ENCODE measurements at regions not wholly inside any gene's neighbourhood (a gene's known extent, or its start where the extent isn't known, plus 50 kb on each side); places are given as distances from the start of the nearest gene placed in this dataset.

- no CpG with 5 or more reads among the region's 2 CpGs for WGBS (ENCODE audit: extremely low coverage, insufficient read length, low lambda C conversion rate)
Measured at GRCh38 chr2:226017537-226017936, 618.0 kb downstream of the NYAP2 start.

More at GRCh38 chr2:226017537-226017936, 618.0 kb downstream of the NYAP2 start:
- H3K27ac ChIP-seq (ENCODE audit: insufficient read length, low read depth, low read length) = no peak overlapping the region
- Mint-ChIP-seq H3K4me1 (peaks cover 4 to 8% of the 10 kb centered on the region in 2 experiments), H3K27ac (no peak overlapping the region), H3K4me3 (no peak overlapping the region), H3K27me3 (ENCODE audit: low read depth) (no peaks in the 10 kb centered on the region), H3K9me3 (peaks cover 19 to 23% of the 10 kb centered on the region in 2 experiments), H3K36me3 (ENCODE audit: insufficient read depth in 1 of 3, low read depth in 3 of 3) (peaks cover 14 to 21% (median 15%) of the 10 kb centered on the region in 3 experiments)
- no peaks in the 10 kb centered on the region for H3K79me1 ChIP-seq (ENCODE audit: insufficient read depth, low read depth, low read length, poor library complexity, severe bottlenecking)
- no peak overlapping the region for H2BK120ac ChIP-seq (ENCODE audit: low read depth, low read length, poor library complexity, severe bottlenecking)
- H3K4me2 ChIP-seq (ENCODE audit: insufficient read depth, insufficient read length, low read length) = no peak overlapping the region
- H2BK5ac ChIP-seq (ENCODE audit: insufficient read length, low read length) = no peak overlapping the region
- H4K5ac ChIP-seq (ENCODE audit: insufficient read length, low read depth, low read length) = no peak overlapping the region
- H2AK5ac ChIP-seq (ENCODE audit: insufficient read length, low read length) = no peak overlapping the region
- TF ChIP-seq, protein P1, sequence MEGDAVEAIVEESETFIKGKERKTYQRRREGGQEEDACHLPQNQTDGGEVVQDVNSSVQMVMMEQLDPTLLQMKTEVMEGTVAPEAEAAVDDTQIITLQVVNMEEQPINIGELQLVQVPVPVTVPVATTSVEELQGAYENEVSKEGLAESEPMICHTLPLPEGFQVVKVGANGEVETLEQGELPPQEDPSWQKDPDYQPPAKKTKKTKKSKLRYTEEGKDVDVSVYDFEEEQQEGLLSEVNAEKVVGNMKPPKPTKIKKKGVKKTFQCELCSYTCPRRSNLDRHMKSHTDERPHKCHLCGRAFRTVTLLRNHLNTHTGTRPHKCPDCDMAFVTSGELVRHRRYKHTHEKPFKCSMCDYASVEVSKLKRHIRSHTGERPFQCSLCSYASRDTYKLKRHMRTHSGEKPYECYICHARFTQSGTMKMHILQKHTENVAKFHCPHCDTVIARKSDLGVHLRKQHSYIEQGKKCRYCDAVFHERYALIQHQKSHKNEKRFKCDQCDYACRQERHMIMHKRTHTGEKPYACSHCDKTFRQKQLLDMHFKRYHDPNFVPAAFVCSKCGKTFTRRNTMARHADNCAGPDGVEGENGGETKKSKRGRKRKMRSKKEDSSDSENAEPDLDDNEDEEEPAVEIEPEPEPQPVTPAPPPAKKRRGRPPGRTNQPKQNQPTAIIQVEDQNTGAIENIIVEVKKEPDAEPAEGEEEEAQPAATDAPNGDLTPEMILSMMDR (conservative IDR thresholded peaks at IDR 0.05) = no peak
- H3K4me1 ChIP-seq (ENCODE audit: insufficient read depth, low read length) = no peaks in the 10 kb centered on the region
- DNase-seq = no peak
- no peak overlapping the region for H2AFZ ChIP-seq (ENCODE audit: low read length)
- H3K14ac ChIP-seq (ENCODE audit: insufficient read depth, low read length) = no peak overlapping the region
- H3K56ac ChIP-seq (ENCODE audit: insufficient read length, low read depth, low read length) = no peak overlapping the region
- no peak overlapping the region for H3K4ac ChIP-seq (ENCODE audit: low read depth, low read length)
- no peak overlapping the region for H3K9ac ChIP-seq (ENCODE audit: extremely low read depth, insufficient read length, low read length)
- no peak overlapping the region for H2BK12ac ChIP-seq (ENCODE audit: insufficient read length, low read depth, low read length)
- no peak overlapping the region for H3K18ac ChIP-seq (ENCODE audit: insufficient read length, low read depth, low read length)
- no peak overlapping the region for H2BK20ac ChIP-seq (ENCODE audit: low read depth, low read length, poor library complexity, severe bottlenecking)
- H3T11ph ChIP-seq (ENCODE audit: low read length) = no peak overlapping the region
- H3K23me2 ChIP-seq (ENCODE audit: insufficient read length, low read depth, low read length, poor library complexity, severe bottlenecking) = no peaks in the 10 kb centered on the region
- no peak overlapping the region for H4K91ac ChIP-seq (ENCODE audit: insufficient read length, low read depth, low read length)
- no peaks in the 10 kb centered on the region for H3K79me2 ChIP-seq (ENCODE audit: insufficient read depth, low read length)
- no peaks in the 10 kb centered on the region for H3K27me3 ChIP-seq (ENCODE audit: insufficient read depth, low read length)
- H3K23ac ChIP-seq (ENCODE audit: insufficient read length, low read depth, low read length) = no peak overlapping the region
- H4K8ac ChIP-seq (replicated peaks; ENCODE audit: insufficient read length, low read depth, low read length) = no peak overlapping the region
- no peak overlapping the region for H2BK15ac ChIP-seq (ENCODE audit: low read depth, low read length)
- no peaks in the 10 kb centered on the region for H3K9me3 ChIP-seq (ENCODE audit: control insufficient read depth, low read depth, low read length)
- H4K20me1 ChIP-seq (ENCODE audit: control insufficient read depth, insufficient read depth, insufficient read length) = no peaks in the 10 kb centered on the region

Data from H9 (cell line).